Stomach (tissue), 4 donors: ENCODE measurements at regions not wholly inside any gene's neighbourhood (a gene's known extent, or its start where the extent isn't known, plus 50 kb on each side); places are given as distances from the start of the nearest gene placed in this dataset.

Experiments used
- EP300 ChIP-seq: sonication (generic); formaldehyde crosslinking; IDR thresholded peaks from one replicate; pipeline ENCODE4 v1.6.1; 2017; ENCODE audit warnings: antibody characterized with exemption
- POLR2A ChIP-seq, 4 donors: fragments of 450-650 bp; IDR thresholded peaks; one replicate each; pipeline ENCODE4 v1.6.1; 2016; ENCODE audit warnings: antibody characterized with exemption in 4 of 4, control low read depth in 2 of 4, mild to moderate bottlenecking in 1 of 4, moderate library complexity in 1 of 4
- POLR2AphosphoS5 ChIP-seq, 3 donors: sonication (generic); formaldehyde crosslinking; IDR thresholded peaks; one replicate each; pipeline ENCODE4 v1.6.1; 2016; ENCODE audit warnings: antibody characterized with exemption in 3 of 3
- TF ChIP-seq, protein P1 (sequence below), 7 experiments: fragments of 450-650 bp in 4 of 7; fragments of 200-600 bp in 3 of 7; sonication (generic) in 3 of 7; IDR thresholded peaks; one replicate each; pipeline ENCODE4 v1.5.1; 2016 to 2019; ENCODE audit warnings: antibody characterized with exemption in 7 of 7, control low read depth in 2 of 7, mild to moderate bottlenecking in 1 of 7

GRCh38 chr21:24894324-24894723, 713.0 kb downstream of the MRPL39 start:
- TF ChIP-seq, protein P1, sequence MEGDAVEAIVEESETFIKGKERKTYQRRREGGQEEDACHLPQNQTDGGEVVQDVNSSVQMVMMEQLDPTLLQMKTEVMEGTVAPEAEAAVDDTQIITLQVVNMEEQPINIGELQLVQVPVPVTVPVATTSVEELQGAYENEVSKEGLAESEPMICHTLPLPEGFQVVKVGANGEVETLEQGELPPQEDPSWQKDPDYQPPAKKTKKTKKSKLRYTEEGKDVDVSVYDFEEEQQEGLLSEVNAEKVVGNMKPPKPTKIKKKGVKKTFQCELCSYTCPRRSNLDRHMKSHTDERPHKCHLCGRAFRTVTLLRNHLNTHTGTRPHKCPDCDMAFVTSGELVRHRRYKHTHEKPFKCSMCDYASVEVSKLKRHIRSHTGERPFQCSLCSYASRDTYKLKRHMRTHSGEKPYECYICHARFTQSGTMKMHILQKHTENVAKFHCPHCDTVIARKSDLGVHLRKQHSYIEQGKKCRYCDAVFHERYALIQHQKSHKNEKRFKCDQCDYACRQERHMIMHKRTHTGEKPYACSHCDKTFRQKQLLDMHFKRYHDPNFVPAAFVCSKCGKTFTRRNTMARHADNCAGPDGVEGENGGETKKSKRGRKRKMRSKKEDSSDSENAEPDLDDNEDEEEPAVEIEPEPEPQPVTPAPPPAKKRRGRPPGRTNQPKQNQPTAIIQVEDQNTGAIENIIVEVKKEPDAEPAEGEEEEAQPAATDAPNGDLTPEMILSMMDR (IDR thresholded peaks at IDR 0.05), result no peak
- TF ChIP-seq EP300, result no peak
- TF ChIP-seq POLR2A (IDR thresholded peaks at IDR 0.05), result no peak
- no peak for TF ChIP-seq POLR2AphosphoS5 (IDR thresholded peaks at IDR 0.05)
